Ovary (tissue), 7 donors: ENCODE measurements at regions not wholly inside any gene's neighbourhood (a gene's known extent, or its start where the extent isn't known, plus 50 kb on each side); places are given as distances from the start of the nearest gene placed in this dataset.
"Not testable (repeated sequence)": the region's sequence is repeated elsewhere in the genome, so short reads cannot be mapped to it uniquely, and the experiment has no call there.

Experiments used
- DNase-seq, 5 donors: peaks; one replicate each; pipeline ENCODE4 v3.0.0-alpha.2; 2019 to 2020
- H3K27ac ChIP-seq, 2 donors: fragments of 200-600 bp; one replicate each; pipeline versions ENCODE4 v1.5.1 to v1.8.0; 2019 to 2022
- H3K27me3 ChIP-seq: fragments of 200-600 bp; one replicate; pipeline ENCODE4 v1.8.0; 2022
- H3K36me3 ChIP-seq: fragments of 200-600 bp; sonication (generic); one replicate; pipeline ENCODE4 v1.5.1; 2019
- H3K4me1 ChIP-seq: one replicate; pipeline ENCODE4 v1.8.1; 2013; ENCODE audit warnings: mild to moderate bottlenecking, moderate library complexity; ENCODE audit not compliant: insufficient read depth
- H3K4me3 ChIP-seq: fragments of 200-600 bp; sonication (generic); one replicate; pipeline ENCODE4 v1.5.1; 2017
- H3K9me3 ChIP-seq, 2 donors: fragments of 200-600 bp in 1 of 2; sonication (generic) in 1 of 2; one replicate each; pipeline versions ENCODE4 v1.5.1 to v1.8.1; 2013 to 2019; ENCODE audit warnings: mild to moderate bottlenecking in 1 of 2, moderate library complexity in 1 of 2
- WGBS, 3 donors: extraction: QIAGEN DNeasy Blood & Tissue Kit in 1 of 3; methylation state at CpG; one replicate each; pipeline versions ENCODE4 v1.1.5 to v1.1.7; 2013 to 2017; 5-methylcytosine and 5-hydroxymethylcytosine counted together
- intact Hi-C, 4 donors: fragments of 100-400 bp; cut with DNase I; formaldehyde crosslinking; loops; one replicate each; pipeline versions ENCODE4 v1.11.0 to v1.15.1; 2022 to 2023
- donor health status: DM: no; HTN: no; CAD: no; lungs with moderate emphysema.
- donor health status: DM: no; HTN: no; CAD: no.
- donor health status: Bipolar disorder and iron deficiency.
- donor health status: DM: no; HTN: no; CAD: no.
- donor health status: DM: yes; HTN: yes; CAD: no.

DNA sequence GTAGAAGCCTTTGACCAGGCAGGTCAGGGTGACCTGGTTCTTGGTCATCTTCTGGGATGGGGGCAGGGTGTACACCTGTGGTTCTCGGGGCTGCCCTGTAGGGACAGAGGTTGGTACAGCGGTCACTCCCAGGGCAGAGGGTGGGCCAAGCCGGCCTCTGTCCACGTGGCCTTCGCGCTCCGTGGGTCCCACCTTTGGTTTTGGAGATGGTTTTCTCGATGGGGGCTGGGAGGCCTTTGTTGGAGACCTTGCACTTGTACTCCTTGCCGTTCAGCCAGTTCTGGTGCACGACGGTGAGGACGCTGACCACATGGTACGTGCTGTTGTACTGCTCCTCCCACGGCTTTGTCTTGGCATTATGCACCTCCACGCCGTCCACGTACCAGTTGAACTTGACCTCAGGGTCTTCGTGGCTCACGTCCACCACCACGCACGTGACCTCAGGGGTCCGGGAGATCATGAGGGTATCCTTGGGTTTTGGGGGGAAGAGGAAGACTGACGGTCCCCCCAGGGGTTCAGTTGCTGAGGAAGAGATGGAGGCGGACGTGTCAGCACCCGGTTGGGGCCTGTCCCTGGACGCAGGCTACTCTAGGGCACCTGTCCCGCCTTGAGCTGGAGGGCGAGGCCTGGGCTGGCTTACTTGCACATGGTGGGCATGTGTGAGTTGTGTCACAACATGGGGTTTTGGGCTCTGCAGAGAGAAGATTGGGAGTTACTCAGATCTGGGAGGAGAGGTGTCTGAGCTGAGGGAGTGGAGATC lies 142.3 kb downstream of the TMEM121 start:
- H3K27me3 ChIP-seq, H3K9me3 ChIP-seq, H3K4me1 ChIP-seq, intact Hi-C loops, DNase-seq, H3K27ac ChIP-seq, H3K4me3 ChIP-seq, H3K36me3 ChIP-seq: not testable (repeated sequence)
- WGBS, 3 donors = 90 to 91% (median 90%) methylated on average over 29 of the region's 29 CpGs

DNA sequence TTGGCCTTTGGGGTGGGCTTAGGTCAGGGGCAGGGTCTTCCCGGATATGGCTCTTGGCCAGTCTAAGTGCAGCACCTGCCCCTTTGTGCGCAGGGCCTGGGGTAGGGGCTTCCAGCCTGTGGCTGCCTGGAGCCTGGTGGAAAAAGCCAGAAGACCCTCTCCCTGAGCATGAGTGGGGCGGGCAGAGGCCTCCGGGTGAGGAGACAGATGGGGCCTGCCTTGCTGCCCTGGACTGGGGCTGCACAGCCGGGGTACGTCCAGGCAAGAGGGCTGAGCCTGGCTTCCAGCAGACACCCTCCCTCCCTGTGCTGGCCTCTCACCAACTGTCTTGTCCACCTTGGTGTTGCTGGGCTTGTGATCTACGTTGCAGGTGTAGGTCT lies 142.8 kb downstream of the TMEM121 start:
- H3K4me3 ChIP-seq, H3K27ac ChIP-seq, intact Hi-C loops, H3K27me3 ChIP-seq, H3K9me3 ChIP-seq, H3K36me3 ChIP-seq, H3K4me1 ChIP-seq, DNase-seq: not testable (repeated sequence)
- 86 to 93% (median 87%) methylated on average over 7 of the region's 7 CpGs for WGBS, 3 donors

DNA sequence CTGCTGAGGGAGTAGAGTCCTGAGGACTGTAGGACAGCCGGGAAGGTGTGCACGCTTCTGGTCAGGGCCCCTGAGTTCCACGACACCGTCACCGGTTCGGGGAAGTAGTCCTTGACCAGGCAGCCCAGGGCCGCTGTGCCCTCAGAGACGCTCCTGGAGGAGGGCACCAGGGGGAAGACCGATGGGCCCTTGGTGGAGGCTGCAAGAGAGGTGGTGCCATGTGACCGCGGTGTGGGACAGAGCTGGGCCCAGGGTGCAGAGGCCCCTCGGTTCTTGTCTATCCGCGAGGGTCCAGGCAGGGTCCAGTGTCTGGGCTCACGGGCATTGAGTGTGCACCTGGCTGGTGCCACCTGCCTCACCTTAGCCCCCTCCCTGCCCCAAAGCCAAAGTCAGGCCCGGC lies 143.3 kb downstream of the TMEM121 start:
- WGBS, 3 donors = 88 to 93% (median 91%) methylated on average over 13 to 16 of the region's 16 CpGs
- H3K9me3 ChIP-seq, H3K4me3 ChIP-seq, intact Hi-C loops, H3K27me3 ChIP-seq, H3K36me3 ChIP-seq, H3K27ac ChIP-seq, H3K4me1 ChIP-seq, DNase-seq: not testable (repeated sequence)

DNA sequence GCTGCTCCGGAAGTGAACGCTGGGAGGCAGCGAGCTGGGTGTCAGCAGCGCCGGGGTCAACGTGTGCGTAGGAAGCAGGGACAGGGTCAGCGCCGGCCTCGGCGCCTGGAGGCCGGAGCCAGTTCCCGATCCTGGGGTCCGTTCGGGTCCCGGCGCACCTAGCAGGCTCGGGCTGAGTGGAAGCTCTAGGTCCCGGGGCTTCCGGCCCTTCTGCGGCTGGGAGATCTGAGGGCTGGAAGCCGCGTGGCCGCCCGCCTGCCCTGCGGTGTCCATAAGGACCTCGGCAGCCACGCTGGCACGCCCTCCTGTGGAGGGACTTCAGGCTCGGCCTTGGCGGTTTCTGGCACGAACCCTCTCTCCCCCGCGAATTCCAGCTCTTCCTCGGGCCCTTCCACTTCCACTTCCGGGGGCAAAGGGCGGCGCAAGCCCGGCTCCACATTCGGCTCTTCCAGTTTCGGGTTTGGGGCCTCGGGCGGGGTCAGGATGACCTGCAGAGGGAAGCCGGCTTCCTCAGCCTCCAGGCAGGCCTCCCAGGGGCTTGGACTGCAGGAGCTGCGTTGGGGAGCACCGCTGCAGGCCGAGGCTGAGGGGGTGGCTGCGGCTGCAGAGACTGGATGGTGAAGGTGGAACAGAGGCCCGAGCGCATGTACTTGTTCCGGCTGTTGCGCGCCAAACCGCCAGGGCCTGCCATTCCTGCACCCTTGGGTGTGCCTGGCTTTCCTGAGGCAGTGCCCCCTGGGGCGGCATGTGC lies 146.2 kb downstream of the TMEM121 start:
- H3K4me1 ChIP-seq, H3K27ac ChIP-seq, H3K27me3 ChIP-seq, H3K36me3 ChIP-seq, intact Hi-C loops, H3K9me3 ChIP-seq, H3K4me3 ChIP-seq, DNase-seq: not testable (repeated sequence)
- WGBS, 3 donors = 92 to 100% (median 97%) methylated on average over 3 to 28 of the region's 55 CpGs

DNA sequence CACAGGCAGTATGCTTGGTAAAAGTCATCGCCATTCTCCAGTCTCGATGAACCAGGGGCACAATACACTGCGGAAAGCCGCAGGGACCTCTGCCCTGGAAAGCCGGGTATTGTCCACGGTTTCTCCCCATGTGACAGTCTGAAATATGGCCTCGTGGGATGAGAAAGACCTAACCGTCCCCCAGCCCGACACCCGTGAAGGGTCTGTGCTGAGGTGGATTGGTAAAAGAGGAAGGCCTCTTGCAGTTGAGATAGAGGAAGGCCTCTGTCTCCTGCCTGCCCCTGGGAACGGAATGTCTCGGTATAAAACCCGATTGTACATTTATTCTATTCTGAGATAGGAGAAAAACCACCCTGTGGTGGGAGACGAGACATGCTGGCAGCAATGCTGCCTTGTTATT lies 149.1 kb downstream of the TMEM121 start:
- H3K4me3 ChIP-seq, H3K4me1 ChIP-seq, H3K9me3 ChIP-seq, H3K36me3 ChIP-seq, DNase-seq, H3K27me3 ChIP-seq, intact Hi-C loops, H3K27ac ChIP-seq: not testable (repeated sequence)
- WGBS, 3 donors = 55 to 73% (median 67%) methylated on average over 11 to 13 of the region's 14 CpGs

DNA sequence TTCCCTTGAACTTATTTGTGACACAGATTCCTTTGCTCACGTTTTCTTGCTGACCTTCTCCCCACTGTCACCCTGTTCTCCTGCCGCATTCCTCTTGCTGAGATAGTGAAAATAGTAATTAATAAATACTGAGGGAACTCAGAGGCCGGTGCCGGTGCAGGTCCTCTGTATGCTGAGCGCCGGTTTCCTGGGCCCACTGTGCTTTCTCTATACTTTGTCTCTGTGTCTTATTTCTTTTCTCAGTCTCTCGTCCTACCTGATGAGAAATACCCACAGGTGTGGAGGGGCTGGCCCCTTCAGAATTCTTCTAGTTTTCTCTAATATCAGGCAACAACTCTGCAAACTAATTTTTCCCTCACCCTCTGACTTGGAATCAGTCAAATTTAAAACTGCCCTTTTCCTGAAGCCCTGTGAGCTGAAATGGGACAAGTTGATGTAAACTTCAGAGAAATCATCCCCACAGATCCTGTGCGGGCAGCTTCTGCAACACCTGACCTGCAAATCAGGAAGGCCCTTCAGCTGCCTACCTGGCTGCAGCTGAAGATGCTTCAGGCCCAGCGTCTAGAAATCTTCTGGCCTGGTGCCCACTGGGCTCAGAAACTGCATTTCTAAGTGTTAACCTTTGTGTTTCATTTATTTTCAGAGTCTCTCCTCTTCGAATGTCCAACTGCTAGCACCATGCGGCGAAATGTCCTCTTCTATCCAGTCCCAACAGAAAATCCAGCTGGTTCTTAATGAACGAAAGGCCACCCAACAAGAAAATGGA lies 149.7 kb downstream of the TMEM121 start:
- intact Hi-C loops, H3K4me3 ChIP-seq, H3K9me3 ChIP-seq, H3K27me3 ChIP-seq, H3K4me1 ChIP-seq, DNase-seq, H3K27ac ChIP-seq, H3K36me3 ChIP-seq: not testable (repeated sequence)
- 61 to 66% (median 64%) methylated on average over 13 of the region's 13 CpGs for WGBS, 3 donors

DNA sequence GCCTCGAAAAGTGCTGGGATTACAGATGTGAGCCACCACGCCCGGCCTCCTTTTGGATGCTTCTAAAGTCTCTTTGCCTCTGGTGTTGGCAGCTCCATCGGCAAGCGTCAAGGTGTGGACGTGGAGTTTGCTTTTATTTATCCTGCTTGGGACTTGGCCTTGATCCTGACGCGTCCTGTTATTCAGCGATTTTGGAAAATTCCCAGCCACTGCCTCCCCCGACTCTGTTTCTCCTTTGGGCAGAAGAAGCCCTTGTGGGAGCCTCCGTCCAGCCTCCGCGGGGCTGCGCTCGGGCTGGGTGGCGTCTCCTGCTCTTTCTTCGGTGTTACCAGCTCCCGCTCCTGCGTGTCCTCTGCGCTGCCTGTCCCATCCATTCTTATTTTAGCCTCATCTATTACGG lies 151.7 kb downstream of the TMEM121 start:
- H3K4me1 ChIP-seq, DNase-seq, H3K9me3 ChIP-seq, intact Hi-C loops, H3K4me3 ChIP-seq, H3K27ac ChIP-seq, H3K27me3 ChIP-seq, H3K36me3 ChIP-seq: not testable (repeated sequence)
- WGBS, 3 donors = 82 to 86% (median 84%) methylated on average over 20 to 21 of the region's 21 CpGs

DNA sequence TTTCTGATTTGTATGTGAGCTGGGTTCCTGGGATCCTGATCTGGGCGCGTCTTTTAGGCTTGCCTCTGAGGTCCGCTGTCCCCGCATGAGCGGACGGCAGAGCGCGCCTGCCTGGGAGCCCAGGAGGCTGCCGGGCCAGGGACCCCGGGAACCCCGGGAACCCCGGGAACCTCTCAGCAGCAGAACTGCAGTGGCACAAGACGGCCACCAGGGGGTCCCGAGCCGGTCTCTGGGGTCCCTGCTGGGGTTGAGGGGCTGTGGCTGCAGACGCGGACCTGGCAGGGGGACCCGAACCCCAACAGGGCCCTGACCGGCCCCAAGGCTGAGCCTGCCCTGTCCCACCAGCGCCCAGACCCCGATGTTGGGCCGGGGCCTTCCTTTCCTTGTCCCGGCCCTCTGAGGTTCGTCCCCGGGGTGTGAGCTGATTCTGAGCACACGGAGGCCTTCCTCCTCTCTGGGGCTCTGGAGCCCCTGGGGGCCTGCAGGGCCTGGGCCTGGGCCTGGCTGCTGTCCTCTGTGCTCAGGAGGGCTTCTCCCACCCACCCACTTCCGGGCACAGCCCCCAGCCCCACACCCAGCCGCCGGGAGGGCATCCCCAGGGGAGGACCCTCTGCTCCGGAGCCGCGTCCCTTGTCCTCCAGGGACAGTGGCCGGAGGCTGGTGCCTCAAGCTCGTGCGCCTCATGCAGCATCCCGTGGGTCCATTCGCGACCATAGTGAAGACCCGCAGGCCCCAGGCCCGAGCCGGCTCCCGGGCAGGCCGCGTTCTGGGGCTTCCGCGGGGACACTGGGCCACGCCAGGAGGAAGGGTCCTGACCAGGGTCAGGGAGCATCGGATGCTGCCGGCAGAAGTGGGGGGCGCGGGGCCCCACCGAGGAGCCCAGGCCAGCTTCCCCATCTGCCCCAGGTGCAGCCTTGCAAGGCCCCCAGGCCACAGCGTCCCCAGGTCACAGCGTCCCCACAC lies 152.9 kb downstream of the TMEM121 start:
- H3K27ac ChIP-seq, DNase-seq, H3K27me3 ChIP-seq, H3K9me3 ChIP-seq, intact Hi-C loops, H3K4me1 ChIP-seq, H3K36me3 ChIP-seq, H3K4me3 ChIP-seq: not testable (repeated sequence)
- 77 to 80% methylated on average over 3 to 24 of the region's 54 CpGs; no CpG with 5 or more reads in 1 of the 3 donors for WGBS, 3 donors

DNA sequence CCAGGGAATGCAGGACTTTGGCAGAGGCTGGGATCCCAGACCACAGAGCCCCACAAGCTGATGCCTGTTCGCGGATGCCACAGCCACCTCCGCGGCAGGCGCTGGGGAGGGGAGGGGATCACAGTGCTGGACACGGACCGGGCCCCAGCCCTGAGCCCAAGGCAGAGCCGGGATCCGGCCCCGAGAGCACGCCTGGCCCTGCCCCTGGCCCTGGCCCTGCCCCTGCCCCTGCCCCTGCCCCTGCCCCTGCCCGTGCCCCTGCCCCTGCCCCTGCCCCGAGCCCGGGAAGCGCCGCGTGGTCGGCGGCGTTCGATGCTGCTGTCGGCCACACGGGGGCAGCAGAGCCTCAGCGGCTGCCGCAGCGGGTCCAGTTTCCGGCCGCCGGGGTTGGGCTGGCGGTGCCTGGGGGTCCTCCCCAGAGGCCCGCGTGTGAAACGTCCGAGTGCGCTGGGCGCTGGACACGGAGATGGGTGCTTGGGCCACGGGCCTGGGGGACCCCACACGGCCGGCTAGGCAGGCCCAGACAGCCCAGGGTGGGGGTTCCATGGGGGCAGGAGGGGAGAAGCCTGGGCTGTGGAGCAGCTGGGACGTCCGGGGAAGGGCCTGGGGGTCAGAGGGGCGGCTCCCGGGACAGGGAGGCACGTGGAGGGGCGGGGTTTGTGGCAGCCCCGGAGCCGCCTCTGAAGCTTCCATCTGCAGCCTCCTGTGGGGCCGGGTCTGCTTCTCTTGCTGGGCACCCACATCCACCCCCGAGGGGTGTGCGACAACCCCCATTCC lies 153.8 kb downstream of the TMEM121 start:
- H3K36me3 ChIP-seq, H3K27ac ChIP-seq, DNase-seq, H3K4me3 ChIP-seq, H3K27me3 ChIP-seq, H3K9me3 ChIP-seq, H3K4me1 ChIP-seq: not testable (repeated sequence)
- 4 to 39% (median 14%) methylated on average over 10 to 19 of the region's 51 CpGs for WGBS, 3 donors
- intact Hi-C loops = loop anchor here in 1 of 4 donors (10.0 kb wide), 1 partner anchor 115 kb away; no protein-coding TSS in a partner anchor

DNA sequence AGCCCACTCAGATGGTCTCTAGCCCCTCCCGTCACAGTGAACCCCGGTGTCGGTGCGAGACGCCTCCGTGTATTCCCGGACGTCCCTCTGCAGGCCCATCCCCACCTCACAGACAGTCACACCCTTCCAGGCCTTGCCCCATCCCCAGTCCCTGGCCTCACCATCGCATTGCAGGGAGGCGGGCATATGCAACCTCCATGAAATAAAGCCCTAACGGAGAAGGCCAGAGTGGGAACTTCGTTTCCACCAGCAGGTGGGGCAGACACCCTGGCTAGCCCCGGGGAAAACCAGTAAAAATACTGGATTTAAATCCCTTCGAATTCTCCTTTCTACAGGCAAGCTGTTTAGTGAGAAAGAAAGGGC lies 154.3 kb downstream of the TMEM121 start:
- intact Hi-C loops = loop anchor here in 1 of 4 donors (10.0 kb wide), 1 partner anchor 116 kb away; no protein-coding TSS in a partner anchor

More for the DNA sequence above, 154.3 kb downstream of the TMEM121 start:
- 45 to 58% methylated on average over 2 to 7 of the region's 14 CpGs; no CpG with 5 or more reads in 1 of the 3 donors for WGBS, 3 donors
- not testable (repeated sequence) for H3K9me3 ChIP-seq, H3K27ac ChIP-seq, DNase-seq, H3K4me1 ChIP-seq, H3K4me3 ChIP-seq, H3K36me3 ChIP-seq, H3K27me3 ChIP-seq
